Osteoblast (primary cell): ENCODE measurements at regions not wholly inside any gene's neighbourhood (a gene's known extent, or its start where the extent isn't known, plus 50 kb on each side); places are given as distances from the start of the nearest gene placed in this dataset.
A peak's percentile ranks its signal among the peaks of the same experiment; 100 is the strongest.

Experiments
- DNase-seq: peaks from one replicate; pipeline ENCODE4 v3.0.0; 2011; ENCODE audit warnings: low spot score, mixed read lengths; ENCODE audit not compliant: insufficient read length; ENCODE audit errors: missing footprints
- H2AFZ ChIP-seq: 2 replicates; pipeline ENCODE4 v1.6.0; 2011; ENCODE audit warnings: mild to moderate bottlenecking, low read length
- H3K27ac ChIP-seq: 2 replicates; pipeline ENCODE4 v1.5.1; 2011; ENCODE audit warnings: mild to moderate bottlenecking, low read depth, low read length, moderate library complexity
- H3K27me3 ChIP-seq: 2 replicates; pipeline ENCODE4 v1.6.0; 2012; ENCODE audit warnings: mild to moderate bottlenecking, control low read depth, inconsistent platforms, low read length, moderate library complexity; ENCODE audit not compliant: insufficient read depth
- H3K36me3 ChIP-seq: 2 replicates; pipeline ENCODE4 v1.5.1; 2011; ENCODE audit warnings: mild to moderate bottlenecking, low read length, control low read depth, moderate library complexity; ENCODE audit not compliant: insufficient read depth
- H3K4me1 ChIP-seq: 2 replicates; pipeline ENCODE4 v1.5.1; 2011; ENCODE audit warnings: mild to moderate bottlenecking, low read length, control low read depth, moderate library complexity; ENCODE audit not compliant: insufficient read depth
- H3K4me2 ChIP-seq: 2 replicates; pipeline ENCODE4 v1.6.0; 2011; ENCODE audit warnings: mild to moderate bottlenecking, low read length; ENCODE audit not compliant: insufficient read depth
- H3K4me3 ChIP-seq: fragments of 200-600 bp; sonication (generic); 3 replicates; pipeline ENCODE4 v1.5.1; 2012; ENCODE audit warnings: mild to moderate bottlenecking, low read length, inconsistent platforms; ENCODE audit not compliant: insufficient read depth
- H3K79me2 ChIP-seq: 2 replicates; pipeline ENCODE4 v1.6.0; 2012; ENCODE audit warnings: mild to moderate bottlenecking, low read length, control low read depth, inconsistent platforms; ENCODE audit not compliant: insufficient read depth
- H3K9me3 ChIP-seq: 2 replicates; pipeline ENCODE4 v1.5.1; 2011; ENCODE audit warnings: low read depth, low read length, control low read depth
- H4K20me1 ChIP-seq: 2 replicates; pipeline ENCODE4 v1.6.0; 2012; ENCODE audit warnings: mild to moderate bottlenecking, low read length, control low read depth; ENCODE audit not compliant: insufficient read depth
- TF ChIP-seq, protein P1 (sequence below): IDR thresholded peaks from 2 replicates; pipeline ENCODE4 v1.5.1; 2011; ENCODE audit warnings: mild to moderate bottlenecking, low read depth, low read length, moderate library complexity; ENCODE audit errors: extremely low read depth

DNA sequence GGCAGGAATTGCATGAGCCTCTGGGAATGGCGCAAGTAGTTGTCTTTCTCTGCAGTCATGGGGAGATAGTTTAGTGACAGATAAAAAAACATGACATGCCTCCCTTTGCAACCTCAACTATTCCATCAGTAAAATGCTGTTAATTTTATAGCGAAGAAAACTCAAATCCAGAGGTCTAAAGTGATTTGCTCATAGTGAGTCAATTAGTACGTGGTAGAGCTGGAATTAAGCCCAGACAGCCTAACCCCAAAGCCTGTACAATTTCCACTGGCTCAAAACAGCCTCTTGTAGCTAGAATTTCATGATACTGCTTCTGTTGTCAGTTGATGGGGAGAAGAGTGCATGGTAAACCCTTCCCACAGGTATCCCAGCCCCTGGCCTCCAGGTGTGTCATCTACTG lies 81.3 kb upstream of the TRPC5 start:
- Histone ChIP-seq H2AFZ (no peak overlapping the region), H3K9me3 (no peaks in the 10 kb centered on the region), H3K4me1 (no peaks in the 10 kb centered on the region), H3K4me3 (no peak overlapping the region), H3K79me2 (no peaks in the 10 kb centered on the region), H3K36me3 (no peaks in the 10 kb centered on the region), H4K20me1 (no peaks in the 10 kb centered on the region), H3K27me3 (peaks cover 11% of the 10 kb centered on the region), H3K4me2 (no peak overlapping the region), H3K27ac (no peak overlapping the region)
- TF ChIP-seq, protein P1, sequence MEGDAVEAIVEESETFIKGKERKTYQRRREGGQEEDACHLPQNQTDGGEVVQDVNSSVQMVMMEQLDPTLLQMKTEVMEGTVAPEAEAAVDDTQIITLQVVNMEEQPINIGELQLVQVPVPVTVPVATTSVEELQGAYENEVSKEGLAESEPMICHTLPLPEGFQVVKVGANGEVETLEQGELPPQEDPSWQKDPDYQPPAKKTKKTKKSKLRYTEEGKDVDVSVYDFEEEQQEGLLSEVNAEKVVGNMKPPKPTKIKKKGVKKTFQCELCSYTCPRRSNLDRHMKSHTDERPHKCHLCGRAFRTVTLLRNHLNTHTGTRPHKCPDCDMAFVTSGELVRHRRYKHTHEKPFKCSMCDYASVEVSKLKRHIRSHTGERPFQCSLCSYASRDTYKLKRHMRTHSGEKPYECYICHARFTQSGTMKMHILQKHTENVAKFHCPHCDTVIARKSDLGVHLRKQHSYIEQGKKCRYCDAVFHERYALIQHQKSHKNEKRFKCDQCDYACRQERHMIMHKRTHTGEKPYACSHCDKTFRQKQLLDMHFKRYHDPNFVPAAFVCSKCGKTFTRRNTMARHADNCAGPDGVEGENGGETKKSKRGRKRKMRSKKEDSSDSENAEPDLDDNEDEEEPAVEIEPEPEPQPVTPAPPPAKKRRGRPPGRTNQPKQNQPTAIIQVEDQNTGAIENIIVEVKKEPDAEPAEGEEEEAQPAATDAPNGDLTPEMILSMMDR = no peak
- DNase-seq = no peak

DNA sequence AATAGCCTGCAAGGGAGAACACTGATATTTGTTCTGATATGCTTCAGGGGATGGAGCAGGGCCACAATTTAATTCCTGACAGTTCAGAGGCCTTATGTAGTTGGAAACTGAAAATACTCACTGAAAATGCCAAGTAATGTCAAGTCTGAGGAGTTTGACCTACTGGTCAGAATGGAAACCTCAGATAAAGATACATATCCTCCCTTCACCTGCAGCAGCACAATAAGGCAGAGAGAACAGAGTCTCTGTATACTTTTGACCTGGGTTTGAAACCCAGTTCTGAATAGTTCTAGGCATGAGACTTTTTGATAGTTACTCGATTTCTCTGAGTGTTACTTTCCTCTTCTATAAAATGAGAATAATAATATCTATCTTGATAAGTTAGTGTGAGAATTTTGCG lies 65.8 kb upstream of the TRPC5 start:
- no peak overlapping the region for H3K4me3 ChIP-seq
- H3K4me2 ChIP-seq = no peak overlapping the region
- no peaks in the 10 kb centered on the region for H3K4me1 ChIP-seq
- H3K36me3 ChIP-seq = no peaks in the 10 kb centered on the region
- no peak overlapping the region for H2AFZ ChIP-seq
- no peak overlapping the region for H3K27ac ChIP-seq
- TF ChIP-seq, protein P1 = no peak
- no peaks in the 10 kb centered on the region for H3K79me2 ChIP-seq
- H3K27me3 ChIP-seq = peaks cover 18% of the 10 kb centered on the region
- no peaks in the 10 kb centered on the region for H3K9me3 ChIP-seq
- no peaks in the 10 kb centered on the region for H4K20me1 ChIP-seq
- DNase-seq = no peak

DNA sequence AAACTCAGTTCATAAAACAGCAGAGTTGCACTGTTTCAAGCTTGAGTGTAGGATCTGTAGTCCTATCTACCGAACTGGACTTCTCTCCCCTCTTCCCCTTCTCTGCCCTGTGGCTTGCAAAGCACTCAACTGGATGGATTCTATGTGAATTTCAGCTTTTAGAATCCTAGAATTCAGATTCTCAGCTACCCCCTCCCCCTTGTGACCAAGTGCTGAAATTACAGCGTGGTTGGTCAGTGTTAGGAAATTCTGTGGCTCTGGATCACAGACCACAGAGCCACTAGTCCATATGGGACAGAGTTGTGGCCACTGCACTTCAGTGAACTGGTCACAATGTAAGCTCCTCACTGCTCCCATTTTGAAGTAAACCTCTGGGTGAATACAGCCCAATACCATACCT lies 64.6 kb upstream of the TRPC5 start:
- DNase-seq = no peak
- no peaks in the 10 kb centered on the region for H4K20me1 ChIP-seq
- TF ChIP-seq, protein P1 = peak; percentile 44
- no peaks in the 10 kb centered on the region for H3K9me3 ChIP-seq
- no peak overlapping the region for H3K4me2 ChIP-seq
- H3K4me3 ChIP-seq = no peak overlapping the region
- H3K36me3 ChIP-seq = no peaks in the 10 kb centered on the region
- peaks cover 18% of the 10 kb centered on the region for H3K27me3 ChIP-seq
- H3K79me2 ChIP-seq = no peaks in the 10 kb centered on the region
- H3K27ac ChIP-seq = no peak overlapping the region
- H2AFZ ChIP-seq = no peak overlapping the region
- no peaks in the 10 kb centered on the region for H3K4me1 ChIP-seq

DNA sequence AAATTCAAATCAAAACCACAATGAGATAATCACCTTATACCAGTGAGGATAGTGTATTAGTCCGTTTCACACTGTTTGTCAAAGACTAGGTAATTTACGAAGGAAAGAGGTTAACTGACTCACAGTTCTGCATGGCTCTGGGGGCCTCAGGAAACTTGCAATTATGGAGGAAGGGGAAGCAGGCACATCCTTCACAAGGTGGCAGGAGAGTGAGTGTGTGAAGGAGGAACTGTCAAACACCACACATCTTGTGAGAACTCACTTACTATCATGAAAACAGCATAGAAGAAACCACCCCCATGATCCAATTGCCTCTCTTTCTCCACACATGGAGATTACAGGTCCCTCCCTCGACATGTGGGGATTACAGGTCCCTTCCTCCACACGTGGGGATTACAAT lies 54.7 kb upstream of the TRPC5 start:
- TF ChIP-seq, protein P1 = no peak
- H3K9me3 ChIP-seq = no peaks in the 10 kb centered on the region
- no peak for DNase-seq
- H2AFZ ChIP-seq = no peak overlapping the region
- H3K36me3 ChIP-seq = no peaks in the 10 kb centered on the region
- H3K27ac ChIP-seq = no peak overlapping the region
- no peaks in the 10 kb centered on the region for H4K20me1 ChIP-seq
- no peak overlapping the region for H3K4me3 ChIP-seq
- no peak overlapping the region for H3K4me2 ChIP-seq
- peaks cover 12% of the 10 kb centered on the region for H3K27me3 ChIP-seq
- no peaks in the 10 kb centered on the region for H3K4me1 ChIP-seq
- H3K79me2 ChIP-seq = no peaks in the 10 kb centered on the region
